ENCODE measurements at regions not wholly inside any gene's neighbourhood (a gene's known extent, or its start where the extent isn't known, plus 50 kb on each side); places are given as distances from the start of the nearest gene placed in this dataset.

DNA sequence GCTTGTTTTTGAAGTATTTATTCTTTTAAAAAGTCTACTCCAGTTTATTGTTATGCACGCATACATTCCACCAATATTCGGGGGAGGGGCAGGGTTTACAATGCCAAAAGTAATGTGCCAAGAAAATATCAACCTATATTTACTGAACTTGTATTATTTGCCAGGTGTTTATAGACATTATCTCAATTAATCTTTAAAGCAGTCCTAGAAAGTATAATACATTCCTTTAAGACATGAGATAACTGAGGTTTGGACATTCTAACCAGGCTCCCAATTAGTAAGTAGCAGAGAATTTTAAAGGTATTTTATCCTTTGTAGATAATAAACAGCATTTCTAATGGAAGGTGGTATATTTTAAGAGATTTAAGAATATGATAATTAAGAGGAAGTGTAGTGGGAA lies 124.5 kb upstream of the LRIG3 start:
- no peak for DNase-seq (ENCODE audit: low spot score)

DNA sequence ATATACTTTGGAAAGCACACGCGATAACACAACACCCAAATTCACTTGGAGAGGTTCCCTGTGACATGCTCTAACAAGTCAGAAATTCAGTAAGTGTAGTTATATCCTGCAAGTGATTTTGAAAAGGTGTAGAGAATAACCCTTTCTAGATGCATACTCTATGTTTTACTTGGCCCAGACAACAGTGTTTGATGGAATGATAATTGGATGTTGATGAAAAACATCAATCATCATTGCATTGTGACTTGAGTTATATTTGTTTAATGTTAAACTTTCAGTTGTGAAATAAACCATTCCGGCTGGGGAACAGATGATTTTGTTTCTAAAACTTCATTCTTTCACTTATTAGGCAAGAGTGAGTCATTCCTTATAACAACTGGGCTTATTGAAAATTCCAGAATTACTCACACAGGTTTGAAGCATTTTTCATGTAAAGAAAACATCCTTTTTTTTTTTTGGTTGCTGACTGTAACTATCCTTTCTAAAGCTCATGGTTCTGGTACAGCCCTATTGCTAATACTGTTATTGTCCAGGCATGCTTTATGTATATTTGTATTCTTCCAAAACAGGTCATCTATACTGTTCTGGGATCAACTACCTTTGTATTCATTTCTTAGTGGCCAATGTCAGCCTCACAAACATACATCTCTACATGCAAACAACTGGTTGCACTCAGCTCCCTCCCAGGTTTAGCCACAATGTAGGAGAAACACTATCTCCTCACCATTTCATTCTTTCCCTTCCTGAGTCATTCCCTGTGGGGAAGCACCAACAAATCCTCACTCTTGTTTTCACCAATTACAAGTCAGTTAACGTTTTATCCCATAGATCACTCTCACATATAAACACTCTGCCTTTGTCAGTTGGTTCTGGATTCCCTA lies 121.2 kb upstream of the LRIG3 start:
- DNase-seq (ENCODE audit: low spot score), result no peak

DNA sequence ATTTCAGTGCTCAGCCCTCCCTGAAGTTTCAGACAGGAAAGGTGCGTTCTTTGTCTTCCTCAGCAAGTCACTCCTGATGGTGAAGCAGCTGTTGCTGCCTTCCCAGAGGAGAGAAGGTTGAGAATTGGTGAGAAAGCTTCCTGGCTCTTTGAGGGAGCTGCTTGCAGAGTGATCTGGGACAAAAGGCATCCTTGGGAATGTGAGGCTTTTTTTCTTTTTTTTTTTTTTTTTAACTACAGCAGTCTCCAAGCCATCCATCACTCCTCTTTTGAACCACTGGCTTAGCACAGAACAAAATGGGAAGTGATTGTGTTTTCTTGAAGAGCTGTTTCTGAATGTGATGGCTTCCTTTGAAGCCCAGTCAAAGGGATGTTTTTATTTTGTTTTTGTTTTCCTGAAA lies 120.4 kb upstream of the LRIG3 start:
- no peak for DNase-seq (ENCODE audit: low spot score)

DNA sequence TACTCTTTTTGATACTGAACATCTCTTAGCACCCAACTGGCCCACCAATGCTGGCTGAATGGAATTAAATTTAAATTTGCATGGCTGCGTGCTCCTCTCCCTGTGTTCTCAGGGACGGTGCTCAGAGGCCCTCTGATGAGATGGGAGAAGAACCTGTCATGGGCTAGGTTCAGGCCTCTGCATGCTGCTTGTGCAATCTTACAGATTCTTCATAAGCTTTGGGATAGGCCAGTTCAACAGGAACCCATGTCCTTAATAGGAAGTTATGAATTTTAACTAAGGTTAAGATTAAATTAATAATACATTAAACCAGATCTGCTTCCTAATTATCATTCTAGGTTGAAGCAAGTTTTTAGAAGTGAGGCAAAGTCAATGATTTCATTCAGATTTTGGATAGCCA lies 119.7 kb upstream of the LRIG3 start:
- no peak for DNase-seq (ENCODE audit: low spot score)

DNA sequence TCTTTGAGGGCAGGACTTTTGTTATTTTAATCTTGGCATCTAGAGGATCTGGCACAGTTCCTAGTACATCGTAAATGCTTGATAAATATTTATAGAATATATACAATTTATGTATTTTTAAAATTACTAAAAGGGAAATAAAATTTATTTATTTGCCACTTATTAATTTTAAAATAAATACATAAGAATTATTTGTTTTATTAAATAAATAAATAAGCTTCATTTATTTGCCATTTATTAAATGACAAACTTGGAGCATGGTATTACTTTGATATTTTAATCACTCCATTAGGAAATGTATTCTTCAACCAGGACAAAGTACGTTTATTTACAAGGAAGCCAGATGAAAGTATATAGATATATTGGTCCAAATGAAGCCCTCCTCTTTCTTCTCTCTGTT lies 118.7 kb upstream of the LRIG3 start:
- no peak for DNase-seq (ENCODE audit: low spot score)

DNA sequence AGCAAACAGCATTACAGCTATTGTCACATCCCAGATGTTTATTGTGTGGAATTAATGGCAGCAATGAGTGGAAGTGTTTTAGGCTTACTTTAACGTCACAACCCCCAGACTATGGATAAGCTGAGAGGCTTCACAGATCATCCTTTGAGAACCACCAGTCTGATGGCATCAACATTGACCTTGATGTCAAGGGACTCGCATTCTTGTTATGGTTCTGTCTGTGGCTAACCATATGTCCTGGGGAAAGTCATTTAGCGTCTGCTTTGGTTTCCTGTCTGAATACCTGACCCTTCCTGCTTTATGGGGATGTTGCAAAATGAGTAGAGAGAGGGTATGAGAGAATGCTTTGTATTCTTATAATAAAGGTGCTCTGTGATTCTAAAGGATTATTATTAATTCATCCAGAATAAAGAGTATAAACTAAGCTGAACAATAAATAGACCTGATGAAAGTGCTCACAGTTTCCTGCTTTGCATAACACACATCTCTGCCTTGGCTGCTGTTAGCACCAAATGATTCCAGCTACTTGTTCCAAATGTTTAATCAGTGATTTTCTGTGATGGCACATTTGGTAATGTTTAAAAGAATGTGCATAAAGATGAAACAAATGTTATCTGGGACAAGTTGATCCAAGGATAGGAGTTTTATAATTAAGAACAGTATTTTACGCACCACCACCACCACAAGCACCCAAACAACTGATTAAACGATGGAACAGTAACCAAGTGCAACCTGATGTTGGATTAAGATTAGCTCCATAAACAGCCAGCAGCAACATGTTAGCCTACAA lies 116.9 kb upstream of the LRIG3 start:
- no peak for DNase-seq (ENCODE audit: low spot score)

DNA sequence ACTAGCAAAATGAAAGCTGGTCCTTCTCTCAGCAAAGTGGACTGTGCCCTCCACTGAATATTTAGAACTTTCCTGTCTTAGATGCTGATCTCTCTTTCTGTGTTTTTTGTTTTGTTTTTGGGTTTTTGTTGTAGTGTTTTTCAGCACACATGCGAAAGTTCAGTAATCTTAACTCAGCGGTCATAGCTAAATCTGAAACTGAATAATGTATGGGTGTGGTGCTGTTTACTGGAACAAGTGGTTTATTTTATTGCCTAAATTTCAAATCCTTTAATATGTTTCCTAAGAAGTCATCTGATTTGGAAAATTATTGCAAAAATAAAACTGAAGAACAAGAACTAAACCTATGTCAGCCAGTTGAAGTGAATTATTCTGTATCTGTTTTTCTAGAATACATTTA lies 116.0 kb upstream of the LRIG3 start:
- no peak for DNase-seq (ENCODE audit: low spot score)

DNA sequence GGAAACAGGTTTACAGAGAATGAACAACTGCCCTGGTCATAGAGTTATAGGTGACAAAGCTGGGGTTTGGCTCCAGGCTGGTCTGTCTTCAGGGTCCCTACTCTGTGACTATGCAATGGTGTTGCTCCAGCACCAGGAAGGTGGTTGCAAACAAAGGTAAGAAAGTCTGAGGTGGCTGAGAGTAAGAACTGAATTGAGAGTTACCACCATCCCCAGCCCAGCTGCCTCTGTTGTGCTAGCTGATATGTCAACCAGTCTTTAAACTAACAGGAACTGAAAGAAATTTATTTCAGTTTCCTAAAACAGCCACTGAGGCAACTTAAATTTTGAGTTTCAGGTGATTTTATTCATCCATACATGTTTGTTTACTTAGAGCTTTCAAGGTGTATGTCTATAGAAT lies 111.0 kb upstream of the LRIG3 start:
- no peak for DNase-seq (ENCODE audit: low spot score)

DNA sequence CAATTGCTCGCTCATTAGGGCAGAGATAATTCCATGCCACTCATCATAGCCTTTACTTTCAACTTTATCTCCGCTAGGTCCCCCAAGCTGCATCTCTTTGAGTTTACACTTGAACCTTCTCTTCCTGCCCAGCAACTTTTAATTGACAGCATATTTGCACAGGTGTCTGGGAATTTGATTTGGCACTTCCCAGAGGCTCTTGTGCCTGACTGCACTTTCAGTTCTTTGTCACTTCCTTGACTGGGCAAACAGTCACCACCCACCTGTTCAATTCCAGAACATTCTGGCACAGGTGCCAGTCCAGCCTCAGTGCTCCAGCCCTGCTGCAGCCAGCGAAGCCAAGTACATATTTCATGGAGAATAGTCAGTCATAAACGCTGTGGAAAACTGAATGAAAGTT lies 110.1 kb upstream of the LRIG3 start:
- no peak for DNase-seq (ENCODE audit: low spot score)

DNA sequence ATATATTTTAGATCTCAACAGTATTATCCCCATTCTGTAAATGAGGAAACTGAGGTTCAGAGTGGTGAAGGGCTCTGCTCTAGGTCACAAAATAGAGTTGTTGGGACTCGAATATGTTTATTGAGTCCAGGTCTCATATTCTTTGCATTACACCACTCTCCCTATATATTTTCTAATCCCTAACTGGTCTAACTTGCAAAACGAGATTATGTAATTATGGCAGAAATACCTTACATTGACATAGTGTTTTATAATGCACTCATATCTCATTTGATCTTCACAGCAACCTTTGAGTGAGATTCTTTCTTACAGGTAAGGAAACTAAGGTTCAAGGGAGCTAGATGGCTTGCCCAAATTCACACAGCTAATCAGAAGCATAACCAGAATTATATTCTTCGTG lies 106.9 kb upstream of the LRIG3 start:
- DNase-seq (ENCODE audit: low spot score), result no peak

DNA sequence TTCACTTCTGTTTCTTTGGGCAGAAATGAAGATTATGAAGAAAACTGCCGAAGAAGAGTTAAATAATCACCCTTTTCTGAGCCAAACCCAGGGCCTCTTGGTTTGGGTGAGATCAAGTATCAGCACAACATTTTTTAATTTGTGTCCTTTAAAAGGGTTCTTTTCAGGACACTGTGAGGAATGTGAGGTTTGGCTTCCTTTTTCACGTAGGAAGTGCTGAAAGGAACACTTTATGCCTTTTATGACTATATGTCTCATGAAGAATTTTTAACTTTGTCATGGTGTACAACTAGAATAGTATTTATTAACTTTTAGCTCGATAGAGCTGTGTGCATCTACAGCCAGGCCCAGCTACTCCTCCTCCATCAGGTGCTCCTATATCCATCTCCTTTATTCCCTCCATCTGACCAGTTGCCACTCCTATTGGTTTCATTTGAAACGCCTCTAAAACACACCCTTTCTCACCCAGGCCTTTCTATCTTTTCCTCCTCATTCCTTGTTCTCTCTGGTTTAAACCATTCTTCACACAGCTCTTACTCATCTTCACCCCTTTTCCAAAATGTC lies 103.6 kb upstream of the LRIG3 start:
- no peak for DNase-seq (ENCODE audit: low spot score)

DNA sequence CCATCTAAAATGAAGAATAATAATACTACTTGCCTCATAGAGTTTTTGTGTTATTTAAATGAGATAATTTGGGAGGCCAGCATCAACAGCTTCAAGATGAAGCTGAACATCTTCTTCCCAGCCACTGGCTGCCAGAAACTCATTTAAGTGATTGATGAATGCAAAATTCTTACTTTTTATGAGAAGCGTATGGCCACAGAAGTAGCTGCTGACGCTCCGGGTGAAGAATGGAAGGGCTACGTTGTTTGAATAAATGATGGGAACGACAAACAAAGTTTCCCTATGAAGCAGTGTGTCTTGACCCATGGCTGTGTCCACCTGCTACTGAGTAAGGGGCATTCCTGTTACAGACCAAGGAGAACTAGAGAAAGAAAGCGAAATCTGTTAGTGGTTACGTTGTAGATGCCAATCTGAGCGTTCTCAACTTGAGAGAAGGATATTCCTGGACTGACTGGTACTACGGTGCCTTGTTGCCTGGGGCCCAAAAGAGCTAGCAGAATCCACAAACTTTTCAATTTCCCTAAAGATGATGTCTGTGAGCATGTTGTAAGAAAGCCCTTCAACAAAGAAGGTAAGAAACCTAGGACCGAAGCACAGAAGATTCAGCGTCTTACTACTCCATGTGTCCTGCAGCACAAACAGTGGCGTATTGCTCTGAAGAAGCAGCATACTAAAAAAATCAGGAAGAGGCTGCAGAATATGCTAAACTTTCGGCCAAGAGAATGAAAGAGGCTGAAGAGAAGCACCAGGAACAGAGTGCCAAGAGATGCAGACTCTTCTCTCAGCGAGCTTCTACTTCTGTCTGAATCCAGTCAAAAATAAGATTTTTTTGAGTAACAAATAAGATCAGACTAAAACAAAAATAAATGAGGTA lies 100.0 kb upstream of the LRIG3 start:
- no peak for DNase-seq (ENCODE audit: low spot score)

DNA sequence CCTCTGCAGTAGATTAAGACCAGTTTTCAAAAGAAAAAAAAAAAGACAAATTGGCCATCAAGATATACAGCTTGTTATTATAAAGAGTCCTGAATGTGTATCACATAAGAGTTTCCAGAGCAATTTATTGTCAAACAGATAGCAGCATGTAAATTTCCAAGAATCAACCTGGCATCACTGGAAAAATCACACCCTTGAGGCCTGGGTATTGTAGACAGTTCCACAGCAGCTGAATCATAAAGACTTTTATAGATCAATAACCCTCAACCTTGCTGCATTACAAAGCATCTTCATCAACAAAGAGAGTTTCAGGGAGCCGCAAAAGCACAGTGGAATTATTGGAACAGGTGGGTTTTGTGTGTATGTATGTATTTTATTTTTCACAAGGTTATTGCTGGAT lies 94.6 kb upstream of the LRIG3 start:
- DNase-seq (ENCODE audit: low spot score), result no peak

DNA sequence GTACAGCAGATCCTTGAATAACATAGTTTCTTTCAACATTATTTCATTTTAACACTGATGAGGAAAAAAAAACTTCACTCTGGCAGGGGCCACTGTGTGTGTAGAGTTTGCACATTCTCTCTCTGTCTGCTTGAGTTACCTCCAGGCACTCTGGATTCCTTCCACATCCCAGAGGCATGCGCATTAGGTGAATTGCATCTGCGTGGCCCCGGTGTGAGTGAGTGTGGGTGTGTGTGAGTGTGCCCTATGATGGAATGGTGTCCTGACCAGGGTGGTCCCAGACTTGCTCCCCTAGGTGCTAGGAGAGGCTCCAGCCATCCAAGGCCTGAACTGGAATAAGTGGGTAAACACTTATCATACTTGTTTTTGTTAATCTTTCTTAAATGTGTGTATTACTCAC lies 90.6 kb upstream of the LRIG3 start:
- no peak for DNase-seq (ENCODE audit: low spot score)

DNA sequence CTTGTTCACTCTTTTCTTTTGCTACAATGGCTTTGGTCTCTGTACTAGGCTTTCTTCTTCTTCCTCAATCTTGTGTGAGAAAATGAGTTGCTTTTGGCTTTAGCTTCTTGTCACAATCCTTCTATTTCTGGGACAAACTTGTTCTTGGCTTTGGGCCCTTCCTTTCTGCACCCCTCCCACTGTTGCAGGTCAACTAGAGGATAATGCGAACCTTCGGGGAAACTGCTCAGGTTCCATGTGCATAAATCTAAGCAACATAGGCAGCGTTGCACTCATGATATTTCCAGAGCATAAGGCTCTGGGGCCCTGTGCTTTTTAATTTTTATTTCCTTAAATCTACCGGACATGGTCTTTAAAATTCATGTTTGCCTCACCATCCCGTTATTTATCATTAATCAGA lies 89.8 kb upstream of the LRIG3 start:
- DNase-seq (ENCODE audit: low spot score), result no peak

DNA sequence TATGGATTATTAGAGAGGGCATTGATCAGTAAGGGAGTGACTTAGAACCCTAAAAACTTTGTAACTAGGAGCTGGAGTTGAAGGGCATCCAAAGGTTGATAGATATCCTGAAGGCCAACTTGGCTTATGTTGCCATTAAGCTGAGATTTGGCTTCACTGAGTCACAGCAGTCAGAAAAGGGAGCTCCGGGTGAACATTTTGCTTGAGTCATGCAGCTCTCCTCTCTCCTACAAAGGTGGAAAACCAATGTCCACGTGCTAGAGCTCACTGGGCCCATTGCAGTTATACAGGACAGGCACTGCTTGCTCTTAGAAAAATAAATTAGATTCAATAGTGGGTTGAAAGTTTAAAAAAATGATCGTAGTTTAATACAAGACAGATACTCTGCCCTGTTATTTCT lies 87.3 kb upstream of the LRIG3 start:
- no peak for DNase-seq (ENCODE audit: low spot score)

DNA sequence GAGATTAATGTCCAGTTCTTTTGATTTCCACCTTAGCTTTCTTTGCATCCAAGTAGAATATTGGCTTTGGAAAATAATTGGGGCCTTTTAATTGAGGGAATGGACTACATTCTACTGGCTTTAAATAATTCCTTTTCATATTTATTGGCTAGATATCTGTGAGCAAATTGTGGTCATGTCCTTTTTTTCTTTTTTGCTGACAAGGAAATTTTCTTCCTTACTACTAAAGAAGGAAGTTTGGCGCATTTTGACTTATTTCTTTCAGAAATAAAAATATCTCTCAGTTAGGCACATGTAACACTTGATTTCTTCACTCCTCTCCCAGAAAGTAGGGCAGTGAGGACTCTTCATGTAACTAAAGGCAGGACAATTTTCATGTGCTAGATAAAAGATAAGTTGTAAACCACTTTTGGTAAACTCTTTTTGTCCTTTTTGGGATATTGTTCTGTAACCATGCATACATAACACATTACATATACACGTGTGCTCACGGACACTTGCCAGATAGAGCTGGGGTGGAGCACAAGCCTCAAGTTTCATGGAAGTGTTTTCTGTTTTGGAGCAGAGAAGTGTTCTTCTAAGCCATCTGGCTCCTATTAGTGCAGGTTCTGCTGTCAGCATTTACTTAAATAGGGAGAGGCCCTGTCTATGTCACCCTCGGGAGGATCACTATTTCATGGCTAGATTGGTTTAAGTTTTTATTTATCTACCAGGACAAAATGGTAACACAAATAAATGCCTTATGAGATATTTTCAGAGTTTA lies 85.1 kb upstream of the LRIG3 start:
- DNase-seq (ENCODE audit: low spot score), result no peak

DNA sequence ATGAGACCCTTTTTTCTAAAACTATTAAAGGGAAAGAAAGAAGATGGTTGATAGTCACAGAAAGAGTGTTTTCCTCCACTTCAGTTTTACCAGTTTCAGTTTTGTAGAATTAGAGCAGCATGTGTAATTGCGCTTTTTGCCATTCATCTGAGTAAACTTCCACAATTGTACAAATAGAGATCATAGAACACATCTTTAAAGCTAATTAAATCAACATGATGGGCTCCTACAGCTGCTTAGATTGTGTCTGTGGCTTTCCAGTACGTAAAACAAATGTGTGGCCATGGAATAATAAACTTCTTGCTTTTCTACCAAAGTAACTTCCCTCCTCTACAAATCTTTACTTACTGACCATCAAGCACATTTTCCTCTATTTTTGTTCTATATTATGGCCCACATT lies 84.2 kb upstream of the LRIG3 start:
- no peak for DNase-seq (ENCODE audit: low spot score)

DNA sequence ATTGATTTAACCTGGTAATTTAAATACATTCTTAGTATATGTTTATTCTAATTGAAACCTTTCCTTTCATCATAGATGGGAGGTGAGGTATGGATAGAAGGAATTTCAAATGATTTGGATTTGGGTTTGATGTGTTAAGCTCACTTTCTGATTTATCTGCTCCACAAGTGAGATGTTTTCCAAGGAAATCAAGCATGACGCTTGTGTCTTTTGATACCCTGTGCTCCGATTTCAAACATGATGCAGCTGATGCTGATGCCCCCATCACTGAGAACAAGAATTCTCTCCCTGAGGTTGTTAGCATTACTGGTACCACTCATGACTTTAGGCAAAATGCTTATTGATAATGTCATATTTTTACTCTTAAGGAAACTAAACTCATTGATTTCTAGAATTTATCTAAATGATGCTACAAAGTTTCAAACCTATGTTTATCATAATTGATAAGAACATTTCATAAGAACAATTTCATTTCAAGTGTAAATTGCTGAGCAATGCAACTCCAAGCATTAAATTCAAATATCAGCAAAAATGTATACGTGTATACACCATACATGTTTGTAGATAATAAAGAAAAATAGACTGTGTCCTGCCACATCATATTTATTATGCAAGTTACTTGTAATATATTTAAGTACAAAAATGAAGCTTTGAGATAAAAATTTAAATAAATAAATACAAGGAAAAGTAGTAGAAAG lies 75.5 kb upstream of the LRIG3 start:
- no peak for DNase-seq (ENCODE audit: low spot score)

DNA sequence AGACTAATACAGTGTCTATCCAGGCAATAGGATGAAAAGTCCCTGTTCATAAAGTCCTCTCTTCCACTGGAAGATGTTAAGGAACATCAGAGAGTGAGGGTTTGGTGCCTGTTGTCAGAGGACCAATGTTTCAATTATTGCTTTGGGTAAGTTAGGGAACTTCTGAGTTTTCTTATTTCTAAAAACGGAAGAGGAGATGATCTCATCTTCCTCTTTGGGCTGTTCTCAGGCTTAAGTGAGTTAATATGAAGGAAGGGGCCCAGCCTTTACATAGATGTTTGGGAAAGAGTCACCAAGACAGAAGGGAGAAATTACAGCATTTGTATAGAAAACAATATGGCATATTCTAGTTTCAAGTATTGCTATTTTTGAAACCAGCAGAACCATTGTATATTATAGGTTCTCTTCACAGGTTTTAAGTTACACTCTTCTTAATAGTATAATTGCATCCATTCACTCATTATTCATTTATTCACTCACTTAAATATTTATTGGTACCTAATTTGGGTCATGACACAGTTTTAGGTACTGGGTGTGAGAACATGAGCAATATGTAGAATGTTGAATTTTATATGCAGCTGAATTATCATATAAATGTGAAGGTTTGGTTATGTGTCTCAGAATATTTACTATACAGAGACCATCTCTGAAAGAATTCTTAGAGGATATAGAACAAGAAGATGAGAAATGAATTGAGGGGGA lies 68.5 kb upstream of the LRIG3 start:
- no peak for DNase-seq (ENCODE audit: low spot score)
